K562 (cell line): ENCODE measurements at regions not wholly inside any gene's neighbourhood (a gene's known extent, or its start where the extent isn't known, plus 50 kb on each side); places are given as distances from the start of the nearest gene placed in this dataset.

Experiments used
- ATAC-seq: fragments of 200-7000 bp; cut with Tn5 transposase; 3 replicates; pipeline ENCODE4 v1.9.1; 2020; ENCODE audit warnings: moderate library complexity
- BruUV-seq: library from RNA; stranded (reverse); fragments of 400-500 nt; replicated peaks from 2 replicates; lab custom pipeline; 2021; lab: Mats Ljungman, UMichigan
- CTCF ChIA-PET: fragments of 300-600 bp; formaldehyde crosslinking; extraction: SDS; loops from one replicate; lab custom pipeline; 2021; ENCODE audit warnings: low intra/inter-chr PET ratio; lab: Yijun Ruan, JAX
- POLR2A ChIA-PET: fragments of 300-600, 350-650 bp; sonication (Branson Sonifier 250); formaldehyde crosslinking; extraction: SDS; loops from one replicate; lab custom pipeline; 2021; ENCODE audit warnings: antibody characterized with exemption, inconsistent platforms; lab: Yijun Ruan, JAX
- DNase-seq, 4 experiments: peaks; one replicate each; pipeline versions ENCODE4 v3.0.0 to v3.0.0-alpha.2; 2011 to 2018; ENCODE audit warnings: low spot score in 3 of 4, mixed read lengths in 3 of 4; ENCODE audit errors: extremely low read depth in 1 of 4
- FAIRE-seq: peaks from 2 replicates; lab custom pipeline; 2011; peaks lifted over from hg19 to GRCh38; lab: Jason Lieb, UNC
- H2AFZ ChIP-seq: 2 replicates; pipeline ENCODE4 v1.6.0; 2011; ENCODE audit warnings: low read depth, low read length, control low read depth, inconsistent platforms
- H3K27ac ChIP-seq: fragments of 200-600 bp; 3 replicates; pipeline ENCODE4 v1.8.0; 2011; ENCODE audit warnings: low read depth, mild to moderate bottlenecking, control low read depth, inconsistent platforms, low read length, moderate library complexity, mixed read lengths; ENCODE audit errors: extremely low read depth
- H3K27me3 ChIP-seq, 2 experiments: fragments of 300-600 bp in 1 of 2; 2 replicates in 1 of 2; 3 replicates in 1 of 2; pipeline versions ENCODE4 v1.6.0 to v1.8.0; 2011; ENCODE audit warnings: inconsistent platforms in 2 of 2, low read length in 2 of 2, mild to moderate bottlenecking in 1 of 2, mixed read lengths in 1 of 2, moderate library complexity in 1 of 2; ENCODE audit not compliant: control insufficient read depth in 2 of 2, insufficient read depth in 2 of 2
- H3K36me3 ChIP-seq: fragments of 300-600 bp; 3 replicates; pipeline ENCODE4 v1.8.0; 2011; ENCODE audit warnings: mild to moderate bottlenecking, low read length, inconsistent platforms; ENCODE audit not compliant: control insufficient read depth, insufficient read depth
- H3K4me1 ChIP-seq, 2 experiments: fragments of 200-600 bp in 1 of 2; replicated peaks in 1 of 2; 2 replicates in 1 of 2; 3 replicates in 1 of 2; pipeline versions ENCODE4 v1.5.1 to v1.8.0; 2011; ENCODE audit warnings: inconsistent platforms in 2 of 2, low read length in 2 of 2, mild to moderate bottlenecking in 1 of 2, mixed read lengths in 1 of 2, moderate library complexity in 1 of 2; ENCODE audit not compliant: control insufficient read depth in 2 of 2, insufficient read depth in 2 of 2
- H3K4me2 ChIP-seq: 2 replicates; pipeline ENCODE4 v1.6.1; 2011; ENCODE audit warnings: low read length, control low read depth, inconsistent platforms, mixed read lengths; ENCODE audit not compliant: insufficient read depth
- H3K4me3 ChIP-seq: fragments of 200-600 bp; sonication (generic), shearing (Covaris generic); 2 replicates; pipeline ENCODE4 v1.5.1; 2016; ENCODE audit warnings: control low read depth, inconsistent platforms
- H3K79me2 ChIP-seq: fragments of 200-600 bp; 3 replicates; pipeline ENCODE4 v1.8.0; 2011; ENCODE audit warnings: low read length, inconsistent platforms; ENCODE audit not compliant: control insufficient read depth, insufficient read depth
- H3K9ac ChIP-seq, 2 experiments: 2 replicates each; pipeline versions ENCODE4 v1.6.0 to v1.6.1; 2011; ENCODE audit warnings: low read depth in 2 of 2, low read length in 2 of 2, control low read depth in 1 of 2, inconsistent platforms in 1 of 2, mild to moderate bottlenecking in 1 of 2, mixed read lengths in 1 of 2; ENCODE audit not compliant: insufficient read depth in 1 of 2
- H3K9me1 ChIP-seq: one replicate; pipeline ENCODE4 v1.6.0; 2011; ENCODE audit warnings: inconsistent platforms, mild to moderate bottlenecking, low read length, moderate library complexity; ENCODE audit not compliant: control insufficient read depth, insufficient read depth
- H3K9me3 ChIP-seq: replicated peaks from 2 replicates; pipeline ENCODE4 v1.5.1; 2011; ENCODE audit warnings: low read depth, low read length, inconsistent platforms; ENCODE audit not compliant: control insufficient read depth, insufficient read depth
- H4K20me1 ChIP-seq: replicated peaks from 2 replicates; pipeline ENCODE4 v1.6.1; 2011; ENCODE audit warnings: low read length, inconsistent platforms, mixed read lengths; ENCODE audit not compliant: control insufficient read depth, insufficient read depth
- CEBPB ChIP-seq: fragments of 450-650 bp; IDR thresholded peaks from 2 replicates; pipeline ENCODE4 v1.6.1; 2016; ENCODE audit warnings: missing genetic modification characterization, missing compliant biosample characterization
- KDM2B ChIP-seq: fragments of 250-450 bp; sonication (Bioruptor Pico); IDR thresholded peaks from 2 replicates; pipeline ENCODE4 v1.8.0; 2021; ENCODE audit warnings: mild to moderate bottlenecking, moderate library complexity
- KHSRP ChIP-seq: fragments of 450-650 bp; IDR thresholded peaks from 2 replicates; pipeline ENCODE4 v1.6.1; 2017
- WGBS: fragments of 100-300 bp; shearing (Covaris generic); methylation state at CpG from one replicate; pipeline ENCODE4 v1.1.6; 2016; ENCODE audit warnings: low coverage, mixed read lengths; ENCODE audit not compliant: insufficient coverage; ENCODE audit errors: missing lambda C conversion rate; 5-methylcytosine and 5-hydroxymethylcytosine counted together
- in situ Hi-C: fragments of 300-500 bp; cut with MboI; formaldehyde crosslinking; loops from 4 replicates; pipeline ENCODE4 v1.15.0; 2018; ENCODE audit warnings: inconsistent platforms, mixed read lengths
- intact Hi-C: fragments of 100-400 bp; cut with micrococcal nuclease; formaldehyde crosslinking; loops from 2 replicates; pipeline ENCODE4 v1.14.2; 2022

GRCh38 chr12:92605621-92606170 lies 97.1 kb upstream of the PLEKHG7 start:
- BruUV-seq = no TSS peak

GRCh38 chr12:92604786-92605185 lies 98.0 kb upstream of the PLEKHG7 start:
- FAIRE-seq = no peak

More at GRCh38 chr12:92605621-92606170, 97.1 kb upstream of the PLEKHG7 start:
- H3K9me1 ChIP-seq = no peaks in the 10 kb centered on the region
- intact Hi-C loops (no loop called here), in situ Hi-C loops (no loop called here)
- no peak overlapping the region for H2AFZ ChIP-seq
- ChIA-PET CTCF (no interaction called here), POLR2A (interaction anchor here (0.5 to 0.9 kb wide), 2 partner anchors 353 to 460 kb away, joined by 3 read pairs; partner anchors contain the start of gene BTG1)
- H4K20me1 ChIP-seq = no peaks in the 10 kb centered on the region
- no peaks in the 10 kb centered on the region for H3K4me1 ChIP-seq
- no peaks in the 10 kb centered on the region for H3K27me3 ChIP-seq
- H3K36me3 ChIP-seq = no peaks in the 10 kb centered on the region
- no peaks in the 10 kb centered on the region; the same call in 1 of the 2 replicates for H3K9me3 ChIP-seq
- no peak overlapping the region for H3K9ac ChIP-seq
- no peaks in the 10 kb centered on the region for H3K79me2 ChIP-seq
- no peak overlapping the region for H3K4me2 ChIP-seq
- no peak overlapping the region for H3K4me3 ChIP-seq
- ATAC-seq (no peak), DNase-seq (no peak), FAIRE-seq (no peak)
- 2% methylated on average over 3 of the region's 3 CpGs for WGBS
- H3K27ac ChIP-seq = no peak overlapping the region
- no peak for TF ChIP-seq KDM2B

More at GRCh38 chr12:92604786-92605185, 98.0 kb upstream of the PLEKHG7 start:
- in situ Hi-C loops = no loop called here
- Histone ChIP-seq H4K20me1 (no peaks in the 10 kb centered on the region), H3K9me3 (no peaks in the 10 kb centered on the region; the same call in 1 of the 2 replicates), H3K27ac (no peak overlapping the region), H3K36me3 (no peaks in the 10 kb centered on the region), H3K4me2 (no peak overlapping the region), H2AFZ (no peak overlapping the region), H3K9me1 (no peaks in the 10 kb centered on the region), H3K4me1 (no peaks in the 10 kb centered on the region), H3K27me3 (no peaks in the 10 kb centered on the region), H3K4me3 (no peak overlapping the region), H3K79me2 (no peaks in the 10 kb centered on the region), H3K9ac (no peak overlapping the region)
- ChIA-PET CTCF (no interaction called here), POLR2A (interaction anchor here (0.9 kb wide), 1 partner anchor 459 kb away, joined by 3 read pairs; the partner anchor contains the start of gene BTG1)
- TF ChIP-seq CEBPB (tag) (peak; percentile 30; the same call in 1 of the 2 replicates), KHSRP (no peak)
- DNase-seq (no peak), ATAC-seq (no peak)
- intact Hi-C loops = no loop called here
- no TSS peak for BruUV-seq
